CD14-positive monocyte (primary cell): ENCODE measurements at regions not wholly inside any gene's neighbourhood (a gene's known extent, or its start where the extent isn't known, plus 50 kb on each side); places are given as distances from the start of the nearest gene placed in this dataset.

ENCODE experiments used
- DNase-seq, 3 donors: peaks; one replicate each; pipeline ENCODE4 v3.0.0-alpha.2; 2011 to 2022
- H2AFZ ChIP-seq: 2 replicates; pipeline ENCODE4 v1.6.0; 2012; ENCODE audit warnings: mild to moderate bottlenecking, low read depth, low read length, inconsistent platforms; ENCODE audit not compliant: insufficient read depth, poor library complexity, severe bottlenecking
- H3K27ac ChIP-seq, 2 donors: 1 replicate in 1 of 2; 2 replicates in 1 of 2; pipeline ENCODE4 v1.5.1; 2012 to 2013; ENCODE audit warnings: low read length in 2 of 2, control low read depth in 1 of 2, inconsistent platforms in 1 of 2, low read depth in 1 of 2, mild to moderate bottlenecking in 1 of 2
- H3K27me3 ChIP-seq, 2 donors: one replicate each; pipeline versions ENCODE4 v1.6.0 to v1.6.1; 2011 to 2013; ENCODE audit warnings: low read length in 2 of 2; ENCODE audit not compliant: control insufficient read depth in 2 of 2, insufficient read depth in 2 of 2
- H3K36me3 ChIP-seq, 2 donors: replicated peaks in 1 of 2; 1 replicate in 1 of 2; 2 replicates in 1 of 2; pipeline versions ENCODE4 v1.5.1 to v1.6.1; 2012 to 2013; ENCODE audit warnings: low read length in 2 of 2, control low read depth in 1 of 2, inconsistent platforms in 1 of 2, mild to moderate bottlenecking in 1 of 2; ENCODE audit not compliant: insufficient read depth in 2 of 2, control insufficient read depth in 1 of 2
- H3K4me1 ChIP-seq, 2 donors: 1 replicate in 1 of 2; 2 replicates in 1 of 2; pipeline versions ENCODE4 v1.5.1 to v1.6.1; 2012 to 2013; ENCODE audit warnings: low read length in 2 of 2, control low read depth in 1 of 2, inconsistent platforms in 1 of 2, mild to moderate bottlenecking in 1 of 2, moderate library complexity in 1 of 2; ENCODE audit not compliant: insufficient read depth in 2 of 2, control insufficient read depth in 1 of 2
- H3K4me2 ChIP-seq: replicated peaks from 2 replicates; pipeline ENCODE3; 2012; ENCODE audit warnings: low read length, moderate library complexity, mild to moderate bottlenecking; ENCODE audit not compliant: poor library complexity, severe bottlenecking; ENCODE audit errors: extremely low read depth
- H3K4me3 ChIP-seq, 3 experiments: fragments of 200-600 bp in 1 of 3; sonication (generic) in 1 of 3; replicated peaks in 1 of 3; 1 replicate in 2 of 3; 2 replicates in 1 of 3; pipeline ENCODE4 v1.5.1; 2011 to 2013; ENCODE audit warnings: low read length in 3 of 3, mild to moderate bottlenecking in 3 of 3, control low read depth in 2 of 3, low read depth in 2 of 3, inconsistent platforms in 1 of 3, moderate library complexity in 1 of 3
- H3K79me2 ChIP-seq: 2 replicates; pipeline ENCODE4 v1.6.0; 2012; ENCODE audit warnings: mild to moderate bottlenecking, control low read depth, inconsistent platforms, low read length, moderate library complexity; ENCODE audit not compliant: insufficient read depth
- H3K9ac ChIP-seq: 2 replicates; pipeline ENCODE4 v1.6.0; 2017; ENCODE audit warnings: low read length, mild to moderate bottlenecking; ENCODE audit not compliant: insufficient read depth, poor library complexity, severe bottlenecking
- H3K9me3 ChIP-seq, 2 donors: replicated peaks in 1 of 2; 1 replicate in 1 of 2; 2 replicates in 1 of 2; pipeline versions ENCODE4 v1.5.1 to v1.6.1; 2012 to 2013; ENCODE audit warnings: low read length in 2 of 2, control low read depth in 1 of 2; ENCODE audit not compliant: control insufficient read depth in 1 of 2, insufficient read depth in 1 of 2
- H4K20me1 ChIP-seq: 2 replicates; pipeline ENCODE4 v1.6.0; 2012; ENCODE audit warnings: mild to moderate bottlenecking, low read length, control low read depth, moderate library complexity; ENCODE audit not compliant: insufficient read depth
- H3K27ac Mint-ChIP-seq, 7 donors: one replicate each; pipeline ENCODE4 v1.8.0; 2020; ENCODE audit warnings: mild to moderate bottlenecking in 7 of 7, mixed read lengths in 7 of 7, moderate library complexity in 6 of 7, inconsistent platforms in 2 of 7
- H3K27me3 Mint-ChIP-seq, 3 donors: one replicate each; pipeline ENCODE4 v1.8.0; 2021 to 2022; ENCODE audit warnings: low read depth in 3 of 3, mild to moderate bottlenecking in 3 of 3, mixed read lengths in 3 of 3, moderate library complexity in 3 of 3, inconsistent platforms in 1 of 3
- H3K36me3 Mint-ChIP-seq, 2 donors: one replicate each; pipeline ENCODE4 v1.8.0; 2020; ENCODE audit warnings: mixed read lengths in 2 of 2, inconsistent platforms in 1 of 2, mild to moderate bottlenecking in 1 of 2
- H3K4me1 Mint-ChIP-seq: one replicate; pipeline ENCODE4 v1.8.0; 2020; ENCODE audit warnings: mild to moderate bottlenecking, mixed read lengths
- H3K4me3 Mint-ChIP-seq, 2 donors: one replicate each; pipeline ENCODE4 v1.8.0; 2020; ENCODE audit warnings: mild to moderate bottlenecking in 2 of 2, mixed read lengths in 2 of 2, moderate library complexity in 1 of 2
- H3K9me3 Mint-ChIP-seq, 7 donors: one replicate each; pipeline ENCODE4 v1.8.0; 2020 to 2022; ENCODE audit warnings: mixed read lengths in 7 of 7, mild to moderate bottlenecking in 6 of 7, moderate library complexity in 6 of 7, inconsistent platforms in 2 of 7
- CTCF ChIP-seq: fragments of 200-600 bp; IDR thresholded peaks from one replicate; pipeline ENCODE4 v1.8.0; 2022; ENCODE audit warnings: antibody characterized with exemption, mild to moderate bottlenecking
- WGBS: methylation state at CpG from one replicate; pipeline ENCODE4 v1.1.5; 2013; ENCODE audit warnings: missing lambda C conversion rate; ENCODE audit not compliant: insufficient coverage; 5-methylcytosine and 5-hydroxymethylcytosine counted together
- intact Hi-C, 2 donors: fragments of 100-400 bp; cut with micrococcal nuclease; formaldehyde crosslinking; loops; one replicate each; pipeline versions ENCODE4 v1.15.0 to v1.15.1; 2023

GRCh38 chr18:67677489-67677888 is 161.0 kb upstream of the DSEL start:
- H3K4me1 ChIP-seq = no peaks in the 10 kb centered on the region
- WGBS = no CpG with 5 or more reads among the region's 3 CpGs
- H3K79me2 ChIP-seq = no peaks in the 10 kb centered on the region
- intact Hi-C loops = no loop called here
- H3K9ac ChIP-seq = no peak overlapping the region
- no peak for TF ChIP-seq CTCF
- no peaks in the 10 kb centered on the region for H4K20me1 ChIP-seq
- H2AFZ ChIP-seq = no peak overlapping the region
- H3K4me3 ChIP-seq = no peak overlapping the region
- no peak overlapping the region for H3K4me3 Mint-ChIP-seq
- no peak overlapping the region for H3K4me2 ChIP-seq
- no peaks in the 10 kb centered on the region for H3K27me3 ChIP-seq
- no peak overlapping the region for H3K27ac ChIP-seq
- no peaks in the 10 kb centered on the region for H3K36me3 Mint-ChIP-seq
- H3K36me3 ChIP-seq = no peaks in the 10 kb centered on the region
- H3K27me3 Mint-ChIP-seq = no peaks in the 10 kb centered on the region
- peaks cover 0 to 3% (median 0%) of the 10 kb centered on the region in 7 donors for H3K9me3 Mint-ChIP-seq
- no peaks in the 10 kb centered on the region for H3K9me3 ChIP-seq
- H3K27ac Mint-ChIP-seq = no peak overlapping the region
- DNase-seq = no peak
- no peaks in the 10 kb centered on the region for H3K4me1 Mint-ChIP-seq

DNA sequence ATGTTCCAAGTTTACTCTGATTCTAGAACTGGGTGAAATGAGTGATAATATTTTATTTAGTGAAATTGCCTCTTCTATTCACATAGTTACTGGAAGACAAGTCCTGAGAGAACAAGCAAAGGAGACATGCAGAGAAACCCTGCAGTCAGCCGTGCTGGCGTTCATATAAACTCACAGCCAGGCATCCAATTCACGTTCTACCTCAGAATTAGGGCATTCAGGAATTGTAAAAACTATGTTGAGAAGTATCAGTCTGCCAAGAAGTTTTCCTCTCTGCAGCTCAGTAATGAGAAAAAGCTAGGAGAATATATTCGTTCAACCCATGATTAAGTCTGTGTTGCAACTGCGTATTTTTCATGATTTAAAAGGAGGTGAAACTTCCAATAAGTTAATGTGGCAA is 156.2 kb upstream of the DSEL start:
- Histone ChIP-seq H3K9me3 (no peaks in the 10 kb centered on the region), H3K79me2 (no peaks in the 10 kb centered on the region), H3K27me3 (no peaks in the 10 kb centered on the region), H2AFZ (no peak overlapping the region), H3K4me1 (no peaks in the 10 kb centered on the region), H3K4me3 (no peak overlapping the region), H3K4me2 (no peak overlapping the region), H3K27ac (no peak overlapping the region), H4K20me1 (no peaks in the 10 kb centered on the region), H3K36me3 (no peaks in the 10 kb centered on the region), H3K9ac (no peak overlapping the region)
- H3K27ac Mint-ChIP-seq = no peak overlapping the region
- H3K36me3 Mint-ChIP-seq = no peaks in the 10 kb centered on the region
- intact Hi-C loops = no loop called here
- peaks cover 0 to 3% (median 0%) of the 10 kb centered on the region in 7 donors for H3K9me3 Mint-ChIP-seq
- no peaks in the 10 kb centered on the region for H3K4me1 Mint-ChIP-seq
- WGBS = 83% methylated on average over 1 of the region's 5 CpGs
- H3K27me3 Mint-ChIP-seq = no peaks in the 10 kb centered on the region
- DNase-seq = no peak
- TF ChIP-seq CTCF = no peak
- no peak overlapping the region for H3K4me3 Mint-ChIP-seq
